OCI-LY7 (cell line): ENCODE measurements at regions not wholly inside any gene's neighbourhood (a gene's known extent, or its start where the extent isn't known, plus 50 kb on each side); places are given as distances from the start of the nearest gene placed in this dataset.

Source experiments
- BruUV-seq: library from RNA; stranded (reverse); fragments of 400-500 nt; replicated peaks from 2 replicates; lab custom pipeline; 2021; lab: Mats Ljungman, UMichigan
- CTCF ChIA-PET: fragments of 300-600 bp; sonication (Branson Sonifier 250); formaldehyde crosslinking; loops from one replicate; lab custom pipeline; 2022; ENCODE audit warnings: antibody characterized with exemption; ENCODE audit not compliant: unreplicated experiment; lab: Charles Lee
- POLR2A ChIA-PET: fragments of 300-600 bp; sonication (Branson Sonifier 250); formaldehyde crosslinking; loops from one replicate; lab custom pipeline; 2022; ENCODE audit warnings: antibody characterized with exemption; lab: Charles Lee
- DNase-seq: peaks from one replicate; pipeline ENCODE4 v3.0.0-alpha.2; 2015; ENCODE audit warnings: low spot score
- H2AFZ ChIP-seq: fragments of 200-600 bp; sonication (generic), shearing (Covaris generic); 2 replicates; pipeline ENCODE4 v1.6.1; 2014; ENCODE audit warnings: mild to moderate bottlenecking, antibody characterized with exemption, low read length, moderate library complexity
- H3K27ac ChIP-seq: fragments of 200-600 bp; sonication (generic); 2 replicates; pipeline ENCODE4 v1.5.1; 2014; ENCODE audit warnings: mixed run types, low read depth, mild to moderate bottlenecking, moderate library complexity, low read length, inconsistent platforms; ENCODE audit not compliant: poor library complexity, severe bottlenecking
- H3K36me3 ChIP-seq: fragments of 200-600 bp; sonication (generic); 2 replicates; pipeline ENCODE4 v1.6.1; 2014; ENCODE audit warnings: mild to moderate bottlenecking, antibody characterized with exemption, low read length, moderate library complexity, mixed read lengths; ENCODE audit not compliant: insufficient read depth
- H3K4me1 ChIP-seq: fragments of 200-600 bp; sonication (generic); 2 replicates; pipeline ENCODE4 v1.5.1; 2014; ENCODE audit warnings: mild to moderate bottlenecking, low read length; ENCODE audit not compliant: insufficient read depth, poor library complexity, severe bottlenecking
- H3K4me2 ChIP-seq: fragments of 200-600 bp; sonication (generic); 2 replicates; pipeline ENCODE4 v1.6.1; 2014; ENCODE audit warnings: mild to moderate bottlenecking, low read length
- H3K4me3 ChIP-seq: fragments of 200-600 bp; sonication (generic); 2 replicates; pipeline ENCODE4 v1.5.1; 2014; ENCODE audit warnings: mild to moderate bottlenecking, low read depth, low read length; ENCODE audit not compliant: poor library complexity, severe bottlenecking
- H3K79me2 ChIP-seq: fragments of 200-600 bp; sonication (generic); 2 replicates; pipeline ENCODE4 v1.6.1; 2016; ENCODE audit warnings: low read depth, mild to moderate bottlenecking, low read length, moderate library complexity, mixed read lengths; ENCODE audit not compliant: insufficient read depth
- H3K9me2 ChIP-seq: fragments of 200-600 bp; sonication (generic); 2 replicates; pipeline ENCODE4 v1.6.1; 2016; ENCODE audit warnings: mild to moderate bottlenecking, low read length, mixed read lengths; ENCODE audit not compliant: insufficient read depth
- H3K9me3 ChIP-seq: fragments of 200-600 bp; sonication (generic); 2 replicates; pipeline ENCODE4 v1.6.1; 2014; ENCODE audit warnings: mild to moderate bottlenecking, mixed run types, low read length, mixed read lengths
- H4K20me1 ChIP-seq: fragments of 200-600 bp; sonication (generic); 2 replicates; pipeline ENCODE4 v1.6.1; 2014; ENCODE audit warnings: mild to moderate bottlenecking, antibody characterized with exemption, low read length, moderate library complexity, mixed read lengths; ENCODE audit not compliant: insufficient read depth
- CTCF ChIP-seq: fragments of 200-600 bp; sonication (generic); conservative IDR thresholded peaks from 2 replicates; pipeline ENCODE4 v1.5.1; 2014; ENCODE audit warnings: mild to moderate bottlenecking, antibody characterized with exemption, low read length, moderate library complexity, mixed read lengths
- EZH2phosphoT487 ChIP-seq: fragments of 200-600 bp; sonication (generic); IDR thresholded peaks from 2 replicates; pipeline ENCODE4 v1.6.1; 2018; ENCODE audit warnings: low read depth, borderline replicate concordance, mild to moderate bottlenecking, mixed run types, antibody characterized with exemption, low read length, moderate library complexity, mixed read lengths
- intact Hi-C: fragments of 100-400 bp; cut with micrococcal nuclease; formaldehyde crosslinking; loops from one replicate; pipeline ENCODE4 v1.10.0; 2022; ENCODE audit not compliant: unreplicated experiment

GRCh38 chr12:111287125-111287900, 81.6 kb downstream of the PHETA1 start:
- Histone ChIP-seq H3K79me2 (no peaks in the 10 kb centered on the region), H3K9me3 (no peaks in the 10 kb centered on the region), H3K27ac (no peak overlapping the region), H3K9me2 (no peaks in the 10 kb centered on the region), H3K4me1 (no peaks in the 10 kb centered on the region), H2AFZ (no peak overlapping the region), H3K4me3 (no peak overlapping the region), H4K20me1 (no peaks in the 10 kb centered on the region), H3K36me3 (no peaks in the 10 kb centered on the region), H3K4me2 (no peak overlapping the region)
- no TSS peak for BruUV-seq
- ChIA-PET POLR2A (interaction anchor here (0.9 kb wide), 1 partner anchor 11 kb away, joined by 4 read pairs; no protein-coding TSS in a partner anchor), CTCF (no interaction called here)
- no peak for TF ChIP-seq EZH2phosphoT487
- no peak for TF ChIP-seq CTCF
- intact Hi-C loops, result no loop called here
- DNase-seq, result no peak

- TF ChIP-seq CTCF, result no peak
- no peak for TF ChIP-seq EZH2phosphoT487
- Histone ChIP-seq H3K4me2 (no peak overlapping the region), H2AFZ (no peak overlapping the region), H3K79me2 (no peaks in the 10 kb centered on the region), H3K4me3 (no peak overlapping the region), H3K9me3 (no peaks in the 10 kb centered on the region), H3K9me2 (no peaks in the 10 kb centered on the region), H3K36me3 (no peaks in the 10 kb centered on the region), H3K4me1 (no peaks in the 10 kb centered on the region), H4K20me1 (no peaks in the 10 kb centered on the region), H3K27ac (no peak overlapping the region)
- POLR2A ChIA-PET, result no interaction called here
- intact Hi-C loops, result no loop called here
- no TSS peak for BruUV-seq
- CTCF ChIA-PET, result no interaction called here
- no peak for DNase-seq
These were observed 83.7 kb downstream of the PHETA1 start for GRCh38 chr12:111285200-111285599.

GRCh38 chr12:111284709-111285108, 84.2 kb downstream of the PHETA1 start:
- Histone ChIP-seq H3K9me2 (no peaks in the 10 kb centered on the region), H3K4me2 (no peak overlapping the region), H3K4me3 (no peak overlapping the region), H2AFZ (no peak overlapping the region), H3K36me3 (no peaks in the 10 kb centered on the region), H3K4me1 (no peaks in the 10 kb centered on the region), H3K79me2 (no peaks in the 10 kb centered on the region), H3K27ac (no peak overlapping the region), H4K20me1 (no peaks in the 10 kb centered on the region), H3K9me3 (no peaks in the 10 kb centered on the region)
- no TSS peak for BruUV-seq
- intact Hi-C loops, result no loop called here
- DNase-seq, result no peak
- ChIA-PET CTCF (no interaction called here), POLR2A (no interaction called here)
- TF ChIP-seq CTCF (no peak), EZH2phosphoT487 (no peak)
